Activated T-cell treated with anti-CD3 and anti-CD28 coated beads, Interleukin-2, amount 50 U/mL, for 72 hours (primary cell): ENCODE measurements at regions not wholly inside any gene's neighbourhood (a gene's known extent, or its start where the extent isn't known, plus 50 kb on each side); places are given as distances from the start of the nearest gene placed in this dataset.

ENCODE experiments used
- ATAC-seq, 2 donors: fragments of 150-1000 bp; cut with Tn5 transposase; replicated peaks in 1 of 2; 2 replicates each; pipeline ENCODE4 v1.10.0; 2021; ENCODE audit warnings: moderate library complexity in 2 of 2, mild to moderate bottlenecking in 1 of 2
- DNase-seq, 2 donors: peaks; one replicate each; pipeline ENCODE4 v3.0.0; 2021 to 2022; ENCODE audit warnings: mixed read lengths in 1 of 2
- H3K27ac Mint-ChIP-seq: one replicate; pipeline ENCODE4 v1.8.0; 2022; ENCODE audit warnings: mild to moderate bottlenecking, moderate library complexity, mixed read lengths
- H3K27me3 Mint-ChIP-seq: one replicate; pipeline ENCODE4 v1.8.0; 2022; ENCODE audit warnings: low read depth, mixed read lengths
- H3K36me3 Mint-ChIP-seq, 2 donors: one replicate each; pipeline ENCODE4 v1.8.0; 2022; ENCODE audit warnings: mixed read lengths in 2 of 2, mild to moderate bottlenecking in 1 of 2; ENCODE audit not compliant: insufficient read depth in 2 of 2
- H3K4me1 Mint-ChIP-seq: one replicate; pipeline ENCODE4 v1.8.0; 2022; ENCODE audit warnings: low read depth, mixed read lengths
- H3K4me3 Mint-ChIP-seq, 2 donors: one replicate each; pipeline ENCODE4 v1.8.0; 2022; ENCODE audit warnings: mild to moderate bottlenecking in 2 of 2, mixed read lengths in 2 of 2, moderate library complexity in 2 of 2
- H3K9me3 Mint-ChIP-seq, 2 donors: one replicate each; pipeline ENCODE4 v1.8.0; 2022; ENCODE audit warnings: mixed read lengths in 2 of 2

- Mint-ChIP-seq H3K27me3 (no peaks in the 10 kb centered on the region), H3K9me3 (peaks cover 0 to 7% of the 10 kb centered on the region in 2 donors), H3K36me3 (no peaks in the 10 kb centered on the region), H3K4me1 (no peaks in the 10 kb centered on the region), H3K4me3 (no peak overlapping the region), H3K27ac (no peak overlapping the region)
- no peak for DNase-seq
- ATAC-seq = no peak
Observed at GRCh38 chr7:47636081-47636432, 54.1 kb upstream of the TNS3 start.

GRCh38 chr7:47635091-47636080 is 53.5 kb upstream of the TNS3 start:
- DNase-seq (no peak), ATAC-seq (no peak)
- Mint-ChIP-seq H3K27ac (no peak overlapping the region), H3K27me3 (no peaks in the 10 kb centered on the region), H3K36me3 (no peaks in the 10 kb centered on the region), H3K4me1 (no peaks in the 10 kb centered on the region), H3K4me3 (no peak overlapping the region), H3K9me3 (peaks cover 0 to 7% of the 10 kb centered on the region in 2 donors)

- Mint-ChIP-seq H3K36me3 (no peaks in the 10 kb centered on the region), H3K4me1 (no peaks in the 10 kb centered on the region), H3K9me3 (peaks cover 0 to 2% of the 10 kb centered on the region in 2 donors), H3K27ac (no peak overlapping the region), H3K4me3 (no peak overlapping the region), H3K27me3 (no peaks in the 10 kb centered on the region)
- DNase-seq (no peak), ATAC-seq (no peak)
Observed at GRCh38 chr7:47634273-47634672, 52.4 kb upstream of the TNS3 start.

- Mint-ChIP-seq H3K27ac (no peak overlapping the region), H3K36me3 (no peaks in the 10 kb centered on the region), H3K4me3 (no peak overlapping the region), H3K9me3 (no peaks in the 10 kb centered on the region), H3K4me1 (no peaks in the 10 kb centered on the region), H3K27me3 (no peaks in the 10 kb centered on the region)
- DNase-seq (no peak), ATAC-seq (no peak)
Observed at GRCh38 chr7:47633134-47633533, 51.2 kb upstream of the TNS3 start.
